ENCODE measurements at regions not wholly inside any gene's neighbourhood (a gene's known extent, or its start where the extent isn't known, plus 50 kb on each side); places are given as distances from the start of the nearest gene placed in this dataset.

DNA sequence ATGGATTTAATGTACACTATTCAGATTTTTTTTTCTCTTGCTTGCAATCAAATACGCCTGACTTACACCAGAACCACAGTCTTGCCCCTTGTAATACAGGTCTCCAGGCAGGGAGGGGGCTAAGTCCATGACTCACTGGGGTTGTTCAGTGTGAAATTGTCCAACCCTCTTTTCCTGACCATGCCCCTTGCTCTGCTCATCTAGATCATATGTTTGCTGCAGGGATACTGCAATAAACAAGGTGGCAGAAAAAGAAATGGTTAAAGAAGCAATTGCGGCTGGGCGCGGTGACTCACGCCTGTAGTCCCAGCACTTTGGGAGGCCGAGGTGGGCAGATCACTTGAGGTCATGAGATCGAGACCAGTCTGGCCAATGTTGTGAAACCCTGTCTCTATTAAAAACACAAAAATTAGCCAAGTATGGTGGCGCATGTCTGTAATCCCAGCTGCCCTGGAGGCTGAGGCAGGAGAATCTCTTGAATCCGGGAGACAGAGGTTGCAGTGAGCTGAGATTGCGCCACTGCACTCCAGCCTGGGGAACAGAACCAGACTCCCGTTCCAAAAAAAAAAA lies 85.5 kb downstream of the TMEM130 start:
- H3K4me1 Mint-ChIP-seq: no peaks in the 10 kb centered on the region
- peaks cover 0 to 12% (median 0%) of the 10 kb centered on the region in 4 experiments for H3K27me3 ChIP-seq (replicated peaks in 1 of 4; ENCODE audit: control extremely low read depth in 1 of 4, control insufficient read depth in 3 of 4, insufficient read depth in 4 of 4, low read length in 3 of 4)
- no peak overlapping the region for H3K4me2 ChIP-seq (replicated peaks; ENCODE audit: low read depth, low read length, poor library complexity, severe bottlenecking)
- peaks cover 0 to 9% (median 0%) of the 10 kb centered on the region in 3 donors for H3K9me3 ChIP-seq (ENCODE audit: control extremely low read depth in 1 of 3, control insufficient read depth in 2 of 3, insufficient read depth in 1 of 3, low read length in 2 of 3)
- no peaks in the 10 kb centered on the region for H3K9me3 Mint-ChIP-seq (ENCODE audit: insufficient read depth)
- no peak overlapping the region for H3K4me3 Mint-ChIP-seq
- ChIA-PET CTCF (interaction anchor here (0.7 kb wide), 1 partner anchor 16 kb away, joined by 5 read pairs; no protein-coding TSS in a partner anchor), POLR2A (no interaction called here)
- H3K4me3 ChIP-seq (ENCODE audit: control extremely low read depth in 1 of 5, extremely low read depth in 1 of 5, insufficient read depth in 1 of 5, low read depth in 2 of 5, low read length in 4 of 5): no peak overlapping the region
- no peaks in the 10 kb centered on the region for H3K4me1 ChIP-seq (ENCODE audit: control insufficient read depth in 2 of 2, insufficient read depth in 2 of 2, low read length in 2 of 2)
- no peak overlapping the region for H3K27ac ChIP-seq (ENCODE audit: low read length in 2 of 2)
- WGBS (ENCODE audit: insufficient coverage): 89% methylated on average over 10 of the region's 11 CpGs
- ATAC-seq (ENCODE audit: low read depth) (no peak), DNase-seq (no peak)
- H4K20me1 ChIP-seq (ENCODE audit: control insufficient read depth, insufficient read depth, low read length, poor library complexity, severe bottlenecking): no peaks in the 10 kb centered on the region
- no peak overlapping the region for H3K9ac ChIP-seq (ENCODE audit: low read length)
- intact Hi-C loops (cut with micrococcal nuclease): no loop called here
- H3K27me3 Mint-ChIP-seq: peaks cover 28% of the 10 kb centered on the region
- TF ChIP-seq, protein P1, sequence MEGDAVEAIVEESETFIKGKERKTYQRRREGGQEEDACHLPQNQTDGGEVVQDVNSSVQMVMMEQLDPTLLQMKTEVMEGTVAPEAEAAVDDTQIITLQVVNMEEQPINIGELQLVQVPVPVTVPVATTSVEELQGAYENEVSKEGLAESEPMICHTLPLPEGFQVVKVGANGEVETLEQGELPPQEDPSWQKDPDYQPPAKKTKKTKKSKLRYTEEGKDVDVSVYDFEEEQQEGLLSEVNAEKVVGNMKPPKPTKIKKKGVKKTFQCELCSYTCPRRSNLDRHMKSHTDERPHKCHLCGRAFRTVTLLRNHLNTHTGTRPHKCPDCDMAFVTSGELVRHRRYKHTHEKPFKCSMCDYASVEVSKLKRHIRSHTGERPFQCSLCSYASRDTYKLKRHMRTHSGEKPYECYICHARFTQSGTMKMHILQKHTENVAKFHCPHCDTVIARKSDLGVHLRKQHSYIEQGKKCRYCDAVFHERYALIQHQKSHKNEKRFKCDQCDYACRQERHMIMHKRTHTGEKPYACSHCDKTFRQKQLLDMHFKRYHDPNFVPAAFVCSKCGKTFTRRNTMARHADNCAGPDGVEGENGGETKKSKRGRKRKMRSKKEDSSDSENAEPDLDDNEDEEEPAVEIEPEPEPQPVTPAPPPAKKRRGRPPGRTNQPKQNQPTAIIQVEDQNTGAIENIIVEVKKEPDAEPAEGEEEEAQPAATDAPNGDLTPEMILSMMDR (IDR thresholded peaks at IDR 0.05): no peak
- no peak for TF ChIP-seq EZH2 (IDR thresholded peaks at IDR 0.05; ENCODE audit: borderline replicate concordance, insufficient read depth, low read depth, low read length, poor library complexity, severe bottlenecking)
- H3K79me2 ChIP-seq (ENCODE audit: control insufficient read depth, insufficient read depth, low read length): no peaks in the 10 kb centered on the region
- no peaks in the 10 kb centered on the region for H3K36me3 ChIP-seq (replicated peaks in 1 of 2; ENCODE audit: control extremely low read depth in 1 of 2, control insufficient read depth in 1 of 2, extremely low read depth in 1 of 2, insufficient read depth in 2 of 2, low read length in 1 of 2)
- H2AFZ ChIP-seq (ENCODE audit: insufficient read depth, low read depth, low read length, poor library complexity, severe bottlenecking): no peak overlapping the region
- no peak overlapping the region for H3K27ac Mint-ChIP-seq

GRCh38 chr7:98785929-98786571 lies 83.8 kb downstream of the TMEM130 start:
- Histone ChIP-seq H3K27me3 (replicated peaks in 1 of 4; ENCODE audit: control extremely low read depth in 1 of 4, control insufficient read depth in 3 of 4, insufficient read depth in 4 of 4, low read length in 3 of 4) (peaks cover 0 to 10% (median 0%) of the 10 kb centered on the region in 4 experiments), H3K27ac (ENCODE audit: low read length in 2 of 2) (no peak overlapping the region), H3K9me3 (ENCODE audit: control extremely low read depth in 1 of 3, control insufficient read depth in 2 of 3, insufficient read depth in 1 of 3, low read length in 2 of 3) (peaks cover 0 to 6% (median 0%) of the 10 kb centered on the region in 3 donors), H3K4me1 (ENCODE audit: control insufficient read depth in 2 of 2, insufficient read depth in 2 of 2, low read length in 2 of 2) (no peaks in the 10 kb centered on the region), H3K9ac (ENCODE audit: low read length) (no peak overlapping the region), H4K20me1 (ENCODE audit: control insufficient read depth, insufficient read depth, low read length, poor library complexity, severe bottlenecking) (no peaks in the 10 kb centered on the region), H3K36me3 (replicated peaks in 1 of 2; ENCODE audit: control extremely low read depth in 1 of 2, control insufficient read depth in 1 of 2, extremely low read depth in 1 of 2, insufficient read depth in 2 of 2, low read length in 1 of 2) (no peaks in the 10 kb centered on the region), H2AFZ (ENCODE audit: insufficient read depth, low read depth, low read length, poor library complexity, severe bottlenecking) (no peak overlapping the region), H3K79me2 (ENCODE audit: control insufficient read depth, insufficient read depth, low read length) (no peaks in the 10 kb centered on the region), H3K4me3 (ENCODE audit: control extremely low read depth in 1 of 5, extremely low read depth in 1 of 5, insufficient read depth in 1 of 5, low read depth in 2 of 5, low read length in 4 of 5) (no peak overlapping the region), H3K4me2 (replicated peaks; ENCODE audit: low read depth, low read length, poor library complexity, severe bottlenecking) (no peak overlapping the region)
- H3K27ac Mint-ChIP-seq: no peak overlapping the region
- H3K4me3 Mint-ChIP-seq: no peak overlapping the region
- no peaks in the 10 kb centered on the region for H3K4me1 Mint-ChIP-seq
- no peak for ATAC-seq (ENCODE audit: low read depth)
- intact Hi-C loops (cut with micrococcal nuclease): no loop called here
- H3K27me3 Mint-ChIP-seq: peaks cover 24% of the 10 kb centered on the region
- ChIA-PET CTCF (no interaction called here), POLR2A (no interaction called here)
- no peaks in the 10 kb centered on the region for H3K9me3 Mint-ChIP-seq (ENCODE audit: insufficient read depth)
- WGBS (ENCODE audit: insufficient coverage): 28% methylated on average over 8 of the region's 14 CpGs
- no peak for TF ChIP-seq EZH2 (IDR thresholded peaks at IDR 0.05; ENCODE audit: borderline replicate concordance, insufficient read depth, low read depth, low read length, poor library complexity, severe bottlenecking)
- TF ChIP-seq, protein P1 (IDR thresholded peaks at IDR 0.05): no peak
- DNase-seq: no peak
